Activated CD4-positive, alpha-beta memory T cell treated with anti-CD3 and anti-CD28 coated beads for 36 hours (primary cell): ENCODE measurements at regions not wholly inside any gene's neighbourhood (a gene's known extent, or its start where the extent isn't known, plus 50 kb on each side); places are given as distances from the start of the nearest gene placed in this dataset.
"Not testable (repeated sequence)": the region's sequence is repeated elsewhere in the genome, so short reads cannot be mapped to it uniquely, and the experiment has no call there.

ENCODE experiments used
- CTCF ChIA-PET: fragments of 350-600 bp; sonication (Branson Sonifier 250); formaldehyde crosslinking; loops from one replicate; lab custom pipeline; 2021; ENCODE audit warnings: antibody characterized with exemption, inconsistent platforms; lab: Charles Lee
- POLR2A ChIA-PET: fragments of 350-600 bp; sonication (Branson Sonifier 250); formaldehyde crosslinking; loops from one replicate; lab custom pipeline; 2021; ENCODE audit warnings: antibody characterized with exemption; lab: Charles Lee
- DNase-seq: peaks from one replicate; pipeline ENCODE4 v3.0.0-alpha.2; 2020
- H3K27ac Mint-ChIP-seq: one replicate; pipeline ENCODE4 v1.8.0; 2021; ENCODE audit warnings: mixed read lengths
- H3K27me3 Mint-ChIP-seq: one replicate; pipeline ENCODE4 v1.8.0; 2021; ENCODE audit warnings: mixed read lengths
- H3K36me3 Mint-ChIP-seq: one replicate; pipeline ENCODE4 v1.8.0; 2021; ENCODE audit warnings: mixed read lengths
- H3K4me1 Mint-ChIP-seq: one replicate; pipeline ENCODE4 v1.8.0; 2021; ENCODE audit warnings: low read depth, mixed read lengths
- H3K4me3 Mint-ChIP-seq: one replicate; pipeline ENCODE4 v1.8.0; 2021; ENCODE audit warnings: mild to moderate bottlenecking, mixed read lengths
- H3K9me3 Mint-ChIP-seq: one replicate; pipeline ENCODE4 v1.8.0; 2021; ENCODE audit warnings: mixed read lengths
- intact Hi-C: fragments of 100-400 bp; cut with micrococcal nuclease; formaldehyde crosslinking; loops from one replicate; pipeline ENCODE4 v1.15.1; 2023

DNA sequence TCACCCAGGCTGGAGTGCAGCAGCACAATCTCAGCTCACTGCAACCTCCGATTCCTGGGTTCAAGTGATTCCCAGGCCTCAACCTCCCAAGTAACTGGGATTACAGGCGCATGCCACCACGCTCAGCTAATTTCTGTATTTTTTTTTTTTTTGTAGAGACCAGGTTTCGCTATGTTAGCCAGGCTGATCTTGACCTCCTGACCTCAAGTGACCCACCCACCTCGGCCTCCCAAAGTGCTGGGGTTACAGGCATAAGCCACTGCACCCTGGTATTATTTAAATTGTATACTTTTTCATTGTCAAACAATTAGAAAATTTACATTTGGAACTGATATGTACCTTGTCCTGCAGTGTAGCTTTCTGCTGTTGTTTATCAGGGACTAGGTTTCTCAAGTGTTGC lies 111.3 kb upstream of the ZSWIM2 start:
- H3K9me3 Mint-ChIP-seq, DNase-seq, H3K36me3 Mint-ChIP-seq, POLR2A ChIA-PET, H3K4me3 Mint-ChIP-seq, H3K27me3 Mint-ChIP-seq, H3K27ac Mint-ChIP-seq, H3K4me1 Mint-ChIP-seq, intact Hi-C loops, CTCF ChIA-PET: not testable (repeated sequence)

DNA sequence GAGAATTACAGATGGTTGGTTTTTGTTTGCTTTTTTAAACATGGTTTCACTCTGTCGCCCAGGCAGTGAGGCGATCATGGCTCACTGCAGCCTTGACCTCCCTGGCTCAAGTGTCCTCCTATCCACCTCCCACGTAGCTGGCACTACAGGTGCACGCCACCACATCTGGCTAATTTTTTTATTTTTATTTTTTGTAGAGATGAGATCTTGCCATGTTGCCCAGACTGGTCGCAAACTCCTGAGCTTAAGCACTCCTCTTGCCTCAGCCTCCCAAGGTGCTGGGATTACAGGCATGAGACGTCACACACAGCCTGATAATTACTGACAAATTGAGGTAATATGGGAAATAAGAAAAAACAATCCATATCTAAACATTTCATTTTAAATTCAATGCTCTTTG lies 110.5 kb upstream of the ZSWIM2 start:
- intact Hi-C loops: no loop called here
- no peaks in the 10 kb centered on the region for H3K4me1 Mint-ChIP-seq
- H3K36me3 Mint-ChIP-seq: no peaks in the 10 kb centered on the region
- H3K27me3 Mint-ChIP-seq: no peaks in the 10 kb centered on the region
- H3K4me3 Mint-ChIP-seq: no peak overlapping the region
- CTCF ChIA-PET: no interaction called here
- DNase-seq: no peak
- H3K27ac Mint-ChIP-seq: no peak overlapping the region
- H3K9me3 Mint-ChIP-seq: no peaks in the 10 kb centered on the region
- POLR2A ChIA-PET: no interaction called here

DNA sequence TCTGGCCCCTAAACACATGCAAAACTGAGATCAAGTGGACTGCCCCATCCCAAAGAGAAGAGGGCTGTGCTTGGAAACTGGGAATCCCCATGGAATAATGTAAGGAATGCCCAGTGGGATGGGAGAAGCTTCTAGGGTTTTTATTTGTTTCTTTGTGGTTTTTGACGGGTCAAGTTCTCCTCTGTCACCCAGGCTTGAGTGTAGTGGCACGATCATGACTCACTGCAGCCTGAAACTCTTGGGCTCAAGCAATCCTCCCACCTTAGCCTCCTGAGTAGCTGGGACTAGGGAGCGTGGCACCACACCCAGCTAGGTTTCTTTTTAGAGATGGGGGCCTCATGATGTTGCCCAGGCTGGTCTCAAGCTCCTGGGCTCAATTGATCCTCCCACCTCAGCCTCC lies 101.7 kb upstream of the ZSWIM2 start:
- ChIA-PET POLR2A (no interaction called here), CTCF (no interaction called here)
- Mint-ChIP-seq H3K27ac (no peak overlapping the region), H3K36me3 (no peaks in the 10 kb centered on the region), H3K4me3 (no peak overlapping the region), H3K27me3 (no peaks in the 10 kb centered on the region), H3K9me3 (no peaks in the 10 kb centered on the region), H3K4me1 (peaks cover 6% of the 10 kb centered on the region)
- DNase-seq: no peak
- intact Hi-C loops: no loop called here

DNA sequence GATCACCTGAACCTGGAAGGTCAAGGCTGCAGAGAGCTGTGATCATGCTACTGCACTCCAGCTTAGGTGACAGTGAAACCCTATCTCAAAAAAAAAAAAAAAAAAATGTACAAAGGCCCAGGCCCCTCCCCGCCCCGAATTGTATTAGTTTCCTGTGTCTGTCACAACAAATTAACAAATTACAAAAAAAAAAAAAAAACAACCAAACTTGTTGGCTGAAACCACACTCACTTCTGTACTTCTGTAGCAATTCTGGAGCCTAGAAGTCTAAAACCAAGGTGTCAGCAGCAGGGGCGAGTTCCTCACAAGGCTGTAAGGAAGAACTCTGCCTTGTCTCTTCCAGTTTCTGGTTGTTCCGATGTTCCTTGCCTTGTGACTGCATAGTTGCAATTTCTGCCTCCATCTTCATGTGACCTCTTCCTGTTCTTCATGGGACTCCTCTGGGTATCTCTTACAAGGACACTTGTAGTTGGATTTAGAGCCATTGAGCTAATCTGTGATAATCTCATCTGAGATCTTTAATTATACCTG lies 100.8 kb upstream of the ZSWIM2 start:
- Mint-ChIP-seq H3K9me3 (no peaks in the 10 kb centered on the region), H3K27me3 (no peaks in the 10 kb centered on the region), H3K36me3 (no peaks in the 10 kb centered on the region), H3K4me1 (peaks cover 6% of the 10 kb centered on the region), H3K27ac (no peak overlapping the region), H3K4me3 (no peak overlapping the region)
- no peak for DNase-seq
- CTCF ChIA-PET: no interaction called here
- intact Hi-C loops: no loop called here
- POLR2A ChIA-PET: no interaction called here

DNA sequence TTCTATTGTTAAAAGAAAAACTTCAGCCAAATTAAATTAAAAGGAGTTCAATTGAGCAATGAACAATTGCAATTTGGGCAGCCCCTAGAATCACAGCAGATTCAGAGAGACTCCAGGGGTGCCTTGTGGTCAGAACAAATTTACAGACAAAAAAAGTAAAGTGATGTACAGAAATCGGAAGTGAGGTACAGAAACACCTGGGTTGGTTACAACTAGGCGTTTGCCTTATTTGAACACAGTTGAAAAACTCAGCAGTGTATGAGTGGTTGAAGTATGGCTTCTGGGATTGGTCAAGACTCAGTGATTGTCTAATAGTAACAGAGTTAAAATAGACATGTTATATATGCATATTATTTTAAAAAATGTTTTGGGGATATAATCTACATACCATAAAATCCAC lies 98.5 kb upstream of the ZSWIM2 start:
- Mint-ChIP-seq H3K4me3 (no peak overlapping the region), H3K36me3 (no peaks in the 10 kb centered on the region), H3K27me3 (no peaks in the 10 kb centered on the region), H3K27ac (no peak overlapping the region), H3K9me3 (no peaks in the 10 kb centered on the region), H3K4me1 (peaks cover 6% of the 10 kb centered on the region)
- intact Hi-C loops: no loop called here
- ChIA-PET CTCF (no interaction called here), POLR2A (no interaction called here)
- no peak for DNase-seq

DNA sequence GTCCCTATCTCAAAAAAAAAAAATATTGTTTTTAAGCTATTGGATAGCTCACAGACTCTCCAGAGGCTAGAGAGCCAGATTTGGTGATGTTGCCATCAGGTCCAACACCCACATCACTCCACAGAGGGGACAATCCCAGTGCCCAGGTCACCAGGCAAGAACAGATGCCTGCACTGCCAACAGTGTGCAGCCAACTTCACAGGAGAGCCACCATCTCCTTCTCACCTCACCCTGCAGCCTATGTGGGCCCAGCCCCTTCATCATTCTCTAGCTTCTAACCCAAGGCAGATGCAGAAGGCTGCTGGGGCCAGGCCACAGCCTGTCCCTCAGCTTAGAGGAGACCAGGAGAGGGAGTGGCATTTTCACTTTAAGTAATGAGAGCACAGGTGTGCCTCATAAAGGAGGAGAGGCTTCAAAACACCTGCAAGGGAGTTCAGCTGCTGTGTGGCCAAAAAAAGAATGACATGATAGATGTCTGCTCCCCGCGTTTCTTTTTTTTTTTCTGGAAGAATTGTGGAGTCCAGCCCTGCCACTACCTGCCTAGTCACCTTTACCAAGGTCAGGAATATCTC lies 98.0 kb upstream of the ZSWIM2 start:
- Mint-ChIP-seq H3K27ac (no peak overlapping the region), H3K4me1 (peaks cover 6% of the 10 kb centered on the region), H3K9me3 (no peaks in the 10 kb centered on the region), H3K27me3 (no peaks in the 10 kb centered on the region), H3K4me3 (no peak overlapping the region), H3K36me3 (no peaks in the 10 kb centered on the region)
- no peak for DNase-seq
- ChIA-PET POLR2A (no interaction called here), CTCF (no interaction called here)
- intact Hi-C loops: no loop called here

DNA sequence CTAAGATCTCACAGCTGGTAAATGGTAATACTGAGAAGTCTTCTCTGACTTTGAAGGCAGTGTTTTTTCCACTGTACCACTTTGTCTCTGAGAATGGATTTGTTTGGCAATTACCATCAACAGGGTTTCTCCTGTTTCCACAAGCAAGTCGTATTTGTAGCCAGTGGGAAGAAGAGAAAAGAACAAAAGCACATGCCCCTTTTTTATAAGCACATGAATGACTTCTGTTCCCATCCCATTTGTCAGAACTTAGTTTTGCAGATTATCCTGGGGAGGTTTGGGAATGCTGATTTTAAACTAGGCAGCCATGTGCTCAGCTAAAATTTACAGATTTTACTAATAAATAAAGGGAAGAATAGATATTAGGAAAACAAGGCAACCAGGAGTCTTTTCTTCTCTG lies 92.9 kb upstream of the ZSWIM2 start:
- DNase-seq: no peak

DNA sequence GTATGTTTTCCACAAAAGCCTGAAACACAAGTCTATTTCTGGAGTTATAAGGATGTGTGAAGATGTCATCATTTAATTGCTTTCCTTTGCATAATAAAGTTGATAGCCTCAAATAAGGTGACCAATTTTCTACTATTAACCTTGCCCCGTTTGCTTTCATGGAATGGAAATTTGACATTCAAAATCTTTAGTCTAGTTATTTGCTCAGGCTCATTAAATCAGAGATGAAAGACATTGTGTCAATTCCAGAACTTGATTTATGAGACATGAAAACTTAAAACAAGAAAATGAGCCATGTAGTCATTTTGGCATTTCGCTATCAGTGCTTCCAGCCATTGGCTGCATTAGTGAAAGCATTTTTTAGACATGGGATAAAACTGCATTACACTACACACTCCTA lies 91.5 kb upstream of the ZSWIM2 start:
- Mint-ChIP-seq H3K36me3 (no peaks in the 10 kb centered on the region), H3K27ac (no peak overlapping the region), H3K4me1 (no peaks in the 10 kb centered on the region), H3K27me3 (no peaks in the 10 kb centered on the region), H3K4me3 (no peak overlapping the region), H3K9me3 (no peaks in the 10 kb centered on the region)
- ChIA-PET POLR2A (no interaction called here), CTCF (no interaction called here)
- DNase-seq: no peak
- intact Hi-C loops: no loop called here

More for the DNA sequence above, 92.9 kb upstream of the ZSWIM2 start:
- H3K4me1 Mint-ChIP-seq: no peaks in the 10 kb centered on the region
- CTCF ChIA-PET: no interaction called here
- no peaks in the 10 kb centered on the region for H3K36me3 Mint-ChIP-seq
- no peaks in the 10 kb centered on the region for H3K27me3 Mint-ChIP-seq
- POLR2A ChIA-PET: no interaction called here
- intact Hi-C loops: no loop called here
- H3K9me3 Mint-ChIP-seq: no peaks in the 10 kb centered on the region
- H3K4me3 Mint-ChIP-seq: no peak overlapping the region
- H3K27ac Mint-ChIP-seq: no peak overlapping the region

DNA sequence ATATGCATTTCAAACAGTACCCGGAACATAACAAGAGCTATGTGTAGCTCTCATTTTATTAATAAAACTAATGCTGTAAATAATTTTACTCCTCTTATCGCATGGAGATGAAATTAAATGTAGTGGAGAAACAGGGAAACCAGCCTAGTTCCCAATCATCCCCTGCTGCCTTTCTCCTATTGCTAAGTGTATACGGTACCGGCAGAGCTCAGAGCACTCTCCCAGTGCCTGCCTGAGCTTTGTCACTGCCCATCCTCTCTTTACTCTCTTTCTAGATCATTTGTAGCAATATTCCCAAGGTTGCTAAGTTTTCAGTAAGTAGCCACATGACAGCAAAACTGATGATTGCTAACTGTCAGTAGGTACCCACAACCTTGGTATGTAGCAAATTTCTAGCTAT lies 85.5 kb upstream of the ZSWIM2 start:
- Mint-ChIP-seq H3K27ac (no peak overlapping the region), H3K9me3 (no peaks in the 10 kb centered on the region), H3K36me3 (no peaks in the 10 kb centered on the region), H3K27me3 (no peaks in the 10 kb centered on the region), H3K4me3 (no peak overlapping the region), H3K4me1 (no peaks in the 10 kb centered on the region)
- ChIA-PET CTCF (no interaction called here), POLR2A (no interaction called here)
- DNase-seq: no peak
- intact Hi-C loops: no loop called here

DNA sequence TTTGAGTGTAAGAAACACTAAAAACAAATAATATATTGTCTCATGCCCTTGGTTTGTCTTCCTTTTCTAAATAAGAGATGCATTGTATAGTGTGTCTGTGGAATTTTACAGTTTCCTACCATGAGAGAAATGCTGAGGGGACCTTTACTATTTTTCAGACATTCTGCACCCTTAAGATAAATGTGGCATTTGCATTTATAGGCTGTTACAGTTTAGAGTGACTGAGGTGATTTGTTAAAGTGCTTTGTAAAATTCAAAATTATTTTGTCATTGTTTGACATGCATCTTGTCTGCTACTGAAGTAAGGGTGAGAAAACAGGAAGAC lies 78.9 kb upstream of the ZSWIM2 start:
- Mint-ChIP-seq H3K27me3 (no peaks in the 10 kb centered on the region), H3K27ac (no peak overlapping the region), H3K4me1 (no peaks in the 10 kb centered on the region), H3K4me3 (no peak overlapping the region), H3K9me3 (no peaks in the 10 kb centered on the region), H3K36me3 (no peaks in the 10 kb centered on the region)
- intact Hi-C loops: no loop called here
- no peak for DNase-seq
- ChIA-PET CTCF (no interaction called here), POLR2A (no interaction called here)

DNA sequence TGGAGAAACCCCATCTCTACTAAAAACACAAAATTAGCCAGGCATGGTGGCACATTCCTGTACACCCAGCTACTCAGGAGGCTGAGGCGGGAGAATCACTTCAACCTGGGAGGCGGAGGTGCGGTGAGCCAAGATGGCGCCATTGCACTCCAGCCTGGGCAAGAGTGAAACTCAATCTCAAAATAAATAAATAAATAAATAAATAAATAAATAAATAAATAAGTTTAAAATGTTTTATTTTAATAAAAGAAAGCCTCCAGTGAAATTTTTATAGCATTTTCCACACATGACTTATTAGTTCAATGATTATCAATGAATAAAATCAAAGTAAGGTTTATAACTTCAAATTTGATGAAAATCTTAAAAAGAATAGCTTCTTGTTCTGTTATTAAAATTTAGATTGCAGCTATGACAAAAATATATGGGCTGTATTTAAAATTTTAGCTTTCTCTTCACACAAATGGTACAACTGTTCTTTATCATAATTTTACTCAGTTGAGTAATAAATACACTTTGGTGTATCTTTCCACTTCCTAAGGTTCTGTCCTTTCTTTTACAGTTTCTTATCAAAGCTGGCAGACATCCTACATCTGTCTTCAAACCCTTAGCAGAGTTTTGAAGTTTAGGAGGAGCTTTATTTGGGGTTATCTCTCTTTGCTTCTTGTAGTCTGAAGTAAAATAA lies 78.4 kb upstream of the ZSWIM2 start:
- intact Hi-C loops: no loop called here
- Mint-ChIP-seq H3K36me3 (no peaks in the 10 kb centered on the region), H3K27me3 (no peaks in the 10 kb centered on the region), H3K4me1 (no peaks in the 10 kb centered on the region), H3K9me3 (no peaks in the 10 kb centered on the region), H3K27ac (no peak overlapping the region), H3K4me3 (no peak overlapping the region)
- CTCF ChIA-PET: no interaction called here
- no peak for DNase-seq
- POLR2A ChIA-PET: no interaction called here

DNA sequence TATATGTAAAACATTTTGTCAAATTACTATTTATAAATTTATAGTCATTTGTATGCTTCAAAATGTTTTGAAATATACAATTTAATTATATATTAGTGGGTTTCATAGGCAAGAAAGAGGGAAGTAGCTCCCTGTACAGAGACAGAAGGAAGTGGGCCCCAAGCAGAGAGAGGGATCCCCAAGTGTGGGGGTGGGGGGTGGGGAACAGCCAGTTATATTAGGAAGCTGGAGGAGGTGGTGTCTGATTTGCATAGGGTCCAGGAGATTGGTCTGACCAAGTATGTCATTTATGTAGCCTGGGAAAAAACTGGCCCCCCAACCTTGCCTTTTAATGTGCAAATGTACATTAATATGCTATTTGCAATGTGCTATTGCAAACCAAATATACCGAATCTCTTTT lies 76.5 kb upstream of the ZSWIM2 start:
- H3K36me3 Mint-ChIP-seq: no peaks in the 10 kb centered on the region
- POLR2A ChIA-PET: no interaction called here
- H3K4me3 Mint-ChIP-seq: no peak overlapping the region
- CTCF ChIA-PET: no interaction called here
- intact Hi-C loops: no loop called here
- no peaks in the 10 kb centered on the region for H3K27me3 Mint-ChIP-seq
- H3K27ac Mint-ChIP-seq: no peak overlapping the region
- H3K9me3 Mint-ChIP-seq: no peaks in the 10 kb centered on the region
- no peak for DNase-seq
- no peaks in the 10 kb centered on the region for H3K4me1 Mint-ChIP-seq

DNA sequence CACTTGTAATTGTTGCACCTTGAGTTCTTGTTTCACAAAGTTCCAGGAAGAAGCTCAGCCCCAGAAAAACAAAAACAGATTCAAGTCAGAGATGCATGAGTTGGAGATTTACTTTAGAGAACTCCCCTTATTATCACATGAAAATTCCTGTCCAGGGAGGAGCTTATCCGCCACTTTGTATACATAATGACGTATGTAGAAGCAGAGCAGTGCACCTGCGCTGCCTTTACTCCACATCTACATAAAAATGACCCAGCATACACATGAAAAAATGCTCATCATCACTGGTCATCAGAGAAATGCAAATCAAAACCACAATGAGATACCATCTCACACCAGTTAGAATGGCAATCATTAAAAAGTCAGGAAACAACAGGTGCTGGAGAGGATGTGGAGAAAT lies 73.3 kb upstream of the ZSWIM2 start:
- intact Hi-C loops: not testable (repeated sequence)

More for the DNA sequence above, 73.3 kb upstream of the ZSWIM2 start:
- H3K27me3 Mint-ChIP-seq, H3K4me1 Mint-ChIP-seq, CTCF ChIA-PET, H3K9me3 Mint-ChIP-seq, H3K27ac Mint-ChIP-seq, H3K4me3 Mint-ChIP-seq, POLR2A ChIA-PET, DNase-seq, H3K36me3 Mint-ChIP-seq: not testable (repeated sequence)
